ENCODE measurements at regions not wholly inside any gene's neighbourhood (a gene's known extent, or its start where the extent isn't known, plus 50 kb on each side); places are given as distances from the start of the nearest gene placed in this dataset.
"Not testable (repeated sequence)": the region's sequence is repeated elsewhere in the genome, so short reads cannot be mapped to it uniquely, and the experiment has no call there.

DNA sequence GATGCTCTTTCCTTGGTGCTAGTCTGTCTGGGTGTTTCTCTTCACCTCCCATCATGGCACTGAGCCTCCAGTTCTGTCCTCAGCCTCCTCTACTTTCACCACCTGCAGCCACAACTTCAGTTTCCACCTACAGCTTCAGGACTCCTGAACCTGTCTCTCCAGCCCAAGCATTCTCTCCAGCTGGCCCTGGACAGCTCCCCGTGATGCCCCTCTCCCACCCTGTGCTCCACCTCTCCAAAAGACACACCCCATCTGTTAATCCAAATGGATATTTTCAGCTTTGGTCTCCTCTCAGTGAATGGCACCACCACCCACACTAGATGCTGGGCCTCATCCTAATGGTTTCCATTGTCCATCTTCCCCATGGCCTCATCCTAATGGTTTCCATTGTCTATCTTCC, 79.5 kb upstream of the NEDD9 start:
- no peak for DNase-seq
- 91 to 100% (median 96%) methylated on average over 1 of the region's 1 CpG for WGBS, 5 donors
- intact Hi-C loops (cut with DNase I; ENCODE audit: low total_unique reads): no loop called here
- no peaks in the 10 kb centered on the region for H3K27me3 ChIP-seq
- no peak overlapping the region for H3K4me3 ChIP-seq
- H3K4me1 ChIP-seq: peaks cover 0 to 4% (median 0%) of the 10 kb centered on the region in 4 donors
- TF ChIP-seq CTCF (IDR thresholded peaks at IDR 0.05) (no peak), POLR2AphosphoS5 (IDR thresholded peaks at IDR 0.05) (no peak), EP300 (IDR thresholded peaks at IDR 0.05) (no peak), POLR2A (IDR thresholded peaks at IDR 0.05) (no peak)
- no peaks in the 10 kb centered on the region for H3K9me3 ChIP-seq
- H3K36me3 ChIP-seq: no peaks in the 10 kb centered on the region
- no peak overlapping the region for H3K27ac ChIP-seq

DNA sequence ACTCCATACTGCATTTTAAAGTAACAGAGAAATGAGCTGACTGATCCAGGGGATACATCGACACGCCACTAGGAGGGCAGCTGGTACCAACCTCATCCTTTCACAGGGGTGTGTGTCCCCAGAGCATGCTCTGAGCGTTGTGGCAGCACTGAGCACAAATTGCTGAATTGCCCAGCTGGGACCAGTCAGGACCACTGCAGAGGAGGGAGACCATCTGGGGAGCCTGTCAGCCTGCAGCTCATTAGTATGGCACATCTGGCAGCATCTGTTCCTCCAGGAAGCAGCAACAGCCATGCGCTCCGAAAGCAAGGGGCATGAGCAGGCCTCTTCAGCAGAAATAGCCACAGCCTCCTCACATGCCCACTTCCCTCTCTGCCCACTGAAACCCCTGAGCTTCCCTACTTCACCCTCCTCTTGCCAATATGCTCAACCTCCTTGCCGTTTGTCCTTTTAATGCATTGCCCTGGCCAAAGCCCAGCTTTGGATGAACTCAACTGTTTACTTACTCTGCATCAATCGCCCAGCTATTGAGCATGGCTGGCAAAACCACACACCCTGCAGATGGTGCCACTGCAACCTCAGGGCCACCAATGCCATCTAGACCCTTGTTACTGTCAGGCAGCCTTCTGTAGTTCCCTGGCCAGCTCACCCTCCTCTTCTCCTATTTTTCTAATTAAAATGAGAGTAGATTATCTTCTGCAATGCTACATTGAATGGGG, 77.6 kb upstream of the NEDD9 start:
- TF ChIP-seq CTCF (IDR thresholded peaks at IDR 0.05) (no peak), POLR2A (IDR thresholded peaks at IDR 0.05) (no peak), POLR2AphosphoS5 (IDR thresholded peaks at IDR 0.05) (no peak), EP300 (IDR thresholded peaks at IDR 0.05) (no peak)
- H3K27ac ChIP-seq: no peak overlapping the region
- no peaks in the 10 kb centered on the region for H3K27me3 ChIP-seq
- H3K4me3 ChIP-seq: no peak overlapping the region
- intact Hi-C loops (cut with DNase I; ENCODE audit: low total_unique reads): no loop called here
- 64 to 72% (median 70%) methylated on average over 7 of the region's 7 CpGs for WGBS, 5 donors
- H3K9me3 ChIP-seq: no peaks in the 10 kb centered on the region
- H3K4me1 ChIP-seq: peaks cover 0 to 2% (median 0%) of the 10 kb centered on the region in 4 donors
- peak in 1 of 2 donors; percentile 73 for DNase-seq
- no peaks in the 10 kb centered on the region for H3K36me3 ChIP-seq

GRCh38 chr6:11307226-11307625, 74.8 kb upstream of the NEDD9 start:
- Histone ChIP-seq H3K27me3 (no peaks in the 10 kb centered on the region), H3K27ac (no peak overlapping the region), H3K4me1 (peaks cover 0 to 8% (median 0%) of the 10 kb centered on the region in 4 donors), H3K36me3 (no peaks in the 10 kb centered on the region), H3K9me3 (no peaks in the 10 kb centered on the region), H3K4me3 (no peak overlapping the region)
- TF ChIP-seq POLR2A (IDR thresholded peaks at IDR 0.05) (no peak), EP300 (IDR thresholded peaks at IDR 0.05) (no peak), CTCF (IDR thresholded peaks at IDR 0.05) (no peak), POLR2AphosphoS5 (IDR thresholded peaks at IDR 0.05) (no peak)
- DNase-seq: no peak
- WGBS, 5 donors: 78 to 91% (median 82%) methylated on average over 3 of the region's 3 CpGs
- intact Hi-C loops (cut with DNase I; ENCODE audit: low total_unique reads): no loop called here

GRCh38 chr6:11304946-11305345, 72.5 kb upstream of the NEDD9 start:
- Histone ChIP-seq H3K27ac (no peak overlapping the region), H3K27me3 (no peaks in the 10 kb centered on the region), H3K4me3 (no peak overlapping the region), H3K4me1 (peaks cover 0 to 8% (median 0%) of the 10 kb centered on the region in 4 donors), H3K36me3 (no peaks in the 10 kb centered on the region), H3K9me3 (no peaks in the 10 kb centered on the region)
- no peak for TF ChIP-seq CTCF (IDR thresholded peaks at IDR 0.05)
- no peak for TF ChIP-seq POLR2AphosphoS5 (IDR thresholded peaks at IDR 0.05)
- no peak for TF ChIP-seq POLR2A (IDR thresholded peaks at IDR 0.05)
- TF ChIP-seq EP300 (IDR thresholded peaks at IDR 0.05): no peak
- DNase-seq: no peak
- 30 to 59% (median 47%) methylated on average over 3 of the region's 3 CpGs for WGBS, 5 donors
- intact Hi-C loops (cut with DNase I; ENCODE audit: low total_unique reads): no loop called here

- whole genome bisulfite sequencing, 5 donors: 75 to 82% (median 78%) methylated on average over 5 of the region's 5 CpGs
- H3K27ac ChIP-seq; H3K36me3 ChIP-seq; H3K27me3 ChIP-seq; H3K4me3 ChIP-seq; DNase-seq; H3K9me3 ChIP-seq; intact Hi-C loops (cut with DNase I; ENCODE audit: low total_unique reads): not testable (repeated sequence)
- peaks cover 3 to 26% (median 15%) of the 10 kb centered on the region in 4 donors for H3K4me1 ChIP-seq
Measured at GRCh38 chr6:11299876-11300428, 67.5 kb upstream of the NEDD9 start.

DNA sequence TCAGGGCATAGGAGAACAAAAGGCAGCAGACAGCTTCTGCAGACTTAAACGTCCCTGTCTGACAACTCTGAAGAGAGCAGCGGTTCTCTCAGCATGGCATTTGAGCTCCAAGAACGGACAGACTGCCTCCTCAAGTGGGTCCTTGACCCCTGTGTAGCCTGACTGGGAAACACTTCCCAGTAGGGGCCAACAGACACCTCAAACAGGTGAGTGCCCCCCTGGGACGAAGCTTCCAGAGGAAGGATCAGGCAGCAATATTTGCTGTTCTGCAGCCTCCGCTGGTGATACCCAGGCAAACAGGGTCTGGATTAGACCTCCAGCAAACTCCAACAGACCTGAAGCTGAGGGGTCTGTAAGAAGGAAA, 66.9 kb upstream of the NEDD9 start:
- not testable (repeated sequence) for H3K27ac ChIP-seq

More for the DNA sequence above, 66.9 kb upstream of the NEDD9 start:
- H3K4me3 ChIP-seq; H3K9me3 ChIP-seq; H3K36me3 ChIP-seq; intact Hi-C loops (cut with DNase I; ENCODE audit: low total_unique reads); DNase-seq; H3K27me3 ChIP-seq: not testable (repeated sequence)
- H3K4me1 ChIP-seq: peaks cover 3 to 22% (median 15%) of the 10 kb centered on the region in 4 donors
- WGBS, 5 donors: 67 to 77% (median 71%) methylated on average over 3 to 5 of the region's 5 CpGs

All from stomach (tissue), 8 donors.